Loucy (cell line): ENCODE measurements at regions not wholly inside any gene's neighbourhood (a gene's known extent, or its start where the extent isn't known, plus 50 kb on each side); places are given as distances from the start of the nearest gene placed in this dataset.

Experiments
- EZH2phosphoT487 ChIP-seq: fragments of 200-600 bp; IDR thresholded peaks from 2 replicates; pipeline ENCODE4 v1.6.1; 2018; ENCODE audit warnings: antibody characterized with exemption, mild to moderate bottlenecking, moderate library complexity, borderline replicate concordance
- TF ChIP-seq, protein P1 (sequence below): fragments of 200-600 bp; sonication (generic); conservative IDR thresholded peaks from 2 replicates; pipeline ENCODE4 v1.5.1; 2014; ENCODE audit warnings: mild to moderate bottlenecking, antibody characterized with exemption, low read length

DNA sequence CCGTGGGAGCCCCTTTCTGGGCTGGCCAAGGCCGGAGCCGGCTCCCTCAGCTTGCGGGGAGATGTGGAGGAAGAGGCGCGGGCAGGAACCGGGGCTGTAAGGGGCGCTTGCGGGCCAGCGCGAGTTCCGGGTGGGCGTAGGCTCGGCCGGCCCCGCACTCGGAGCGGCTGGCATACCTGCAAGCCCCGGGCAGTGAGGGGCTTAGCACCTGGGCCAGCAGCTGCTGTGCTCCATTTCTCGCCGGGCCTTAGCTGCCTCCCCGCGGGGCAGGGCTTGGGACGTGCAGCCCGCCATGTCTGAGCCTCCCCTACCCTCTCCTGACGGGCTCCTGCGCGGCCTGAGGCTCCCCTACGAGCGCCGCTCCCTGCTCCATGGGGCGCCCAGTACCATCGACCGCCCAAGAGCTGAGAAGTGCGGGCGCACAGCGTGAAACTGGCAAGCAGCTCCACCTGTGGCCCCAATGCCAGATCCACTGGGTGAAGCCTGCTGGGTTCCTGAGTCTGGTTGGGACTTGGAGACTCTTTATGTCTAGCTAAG, 82.8 kb upstream of the E2F3 start:
- TF ChIP-seq, protein P1, sequence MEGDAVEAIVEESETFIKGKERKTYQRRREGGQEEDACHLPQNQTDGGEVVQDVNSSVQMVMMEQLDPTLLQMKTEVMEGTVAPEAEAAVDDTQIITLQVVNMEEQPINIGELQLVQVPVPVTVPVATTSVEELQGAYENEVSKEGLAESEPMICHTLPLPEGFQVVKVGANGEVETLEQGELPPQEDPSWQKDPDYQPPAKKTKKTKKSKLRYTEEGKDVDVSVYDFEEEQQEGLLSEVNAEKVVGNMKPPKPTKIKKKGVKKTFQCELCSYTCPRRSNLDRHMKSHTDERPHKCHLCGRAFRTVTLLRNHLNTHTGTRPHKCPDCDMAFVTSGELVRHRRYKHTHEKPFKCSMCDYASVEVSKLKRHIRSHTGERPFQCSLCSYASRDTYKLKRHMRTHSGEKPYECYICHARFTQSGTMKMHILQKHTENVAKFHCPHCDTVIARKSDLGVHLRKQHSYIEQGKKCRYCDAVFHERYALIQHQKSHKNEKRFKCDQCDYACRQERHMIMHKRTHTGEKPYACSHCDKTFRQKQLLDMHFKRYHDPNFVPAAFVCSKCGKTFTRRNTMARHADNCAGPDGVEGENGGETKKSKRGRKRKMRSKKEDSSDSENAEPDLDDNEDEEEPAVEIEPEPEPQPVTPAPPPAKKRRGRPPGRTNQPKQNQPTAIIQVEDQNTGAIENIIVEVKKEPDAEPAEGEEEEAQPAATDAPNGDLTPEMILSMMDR: no peak
- no peak for TF ChIP-seq EZH2phosphoT487
